ENCODE measurements at regions not wholly inside any gene's neighbourhood (a gene's known extent, or its start where the extent isn't known, plus 50 kb on each side); places are given as distances from the start of the nearest gene placed in this dataset.

DNA sequence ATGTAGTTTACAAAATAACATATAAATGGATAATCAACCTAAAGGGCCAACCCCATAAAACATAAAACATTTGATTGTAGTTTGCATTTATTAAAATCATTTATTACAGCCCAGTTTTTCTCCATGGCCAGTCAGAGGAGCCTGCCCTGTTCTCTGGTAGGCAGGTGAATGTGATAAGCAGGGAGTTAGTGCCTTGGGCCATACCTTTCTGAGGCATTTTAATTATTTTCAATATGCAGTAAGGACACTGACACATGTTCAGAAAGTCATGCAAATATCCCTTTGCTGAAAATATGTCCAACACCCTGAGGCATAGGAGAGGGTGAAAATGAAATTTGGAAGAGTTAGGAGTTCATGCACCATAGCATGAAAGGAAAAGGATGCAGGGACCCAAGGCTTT is 242.6 kb upstream of the EDNRB start:
- no peaks in the 10 kb centered on the region for H3K27me3 ChIP-seq (ENCODE audit: low read depth, low read length)
- no peak overlapping the region for H3K9ac ChIP-seq (ENCODE audit: low read length)
- H2AFZ ChIP-seq (ENCODE audit: low read depth, low read length): no peak overlapping the region
- H3K36me3 ChIP-seq (replicated peaks; ENCODE audit: low read depth, low read length): no peaks in the 10 kb centered on the region
- H3K4me3 ChIP-seq (ENCODE audit: low read length): no peak overlapping the region
- H3K9me3 ChIP-seq (ENCODE audit: insufficient read depth, low read length): no peaks in the 10 kb centered on the region
- no peak overlapping the region for H3K27ac ChIP-seq (ENCODE audit: low read length)
- H3K79me2 ChIP-seq (ENCODE audit: low read length): no peaks in the 10 kb centered on the region
- no peak for TF ChIP-seq EZH2phosphoT487 (IDR thresholded peaks at IDR 0.05; ENCODE audit: low read depth)
- TF ChIP-seq, protein P1, sequence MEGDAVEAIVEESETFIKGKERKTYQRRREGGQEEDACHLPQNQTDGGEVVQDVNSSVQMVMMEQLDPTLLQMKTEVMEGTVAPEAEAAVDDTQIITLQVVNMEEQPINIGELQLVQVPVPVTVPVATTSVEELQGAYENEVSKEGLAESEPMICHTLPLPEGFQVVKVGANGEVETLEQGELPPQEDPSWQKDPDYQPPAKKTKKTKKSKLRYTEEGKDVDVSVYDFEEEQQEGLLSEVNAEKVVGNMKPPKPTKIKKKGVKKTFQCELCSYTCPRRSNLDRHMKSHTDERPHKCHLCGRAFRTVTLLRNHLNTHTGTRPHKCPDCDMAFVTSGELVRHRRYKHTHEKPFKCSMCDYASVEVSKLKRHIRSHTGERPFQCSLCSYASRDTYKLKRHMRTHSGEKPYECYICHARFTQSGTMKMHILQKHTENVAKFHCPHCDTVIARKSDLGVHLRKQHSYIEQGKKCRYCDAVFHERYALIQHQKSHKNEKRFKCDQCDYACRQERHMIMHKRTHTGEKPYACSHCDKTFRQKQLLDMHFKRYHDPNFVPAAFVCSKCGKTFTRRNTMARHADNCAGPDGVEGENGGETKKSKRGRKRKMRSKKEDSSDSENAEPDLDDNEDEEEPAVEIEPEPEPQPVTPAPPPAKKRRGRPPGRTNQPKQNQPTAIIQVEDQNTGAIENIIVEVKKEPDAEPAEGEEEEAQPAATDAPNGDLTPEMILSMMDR (IDR thresholded peaks at IDR 0.05; ENCODE audit: low read depth, low read length): no peak
- no peaks in the 10 kb centered on the region for H4K20me1 ChIP-seq (ENCODE audit: insufficient read depth, low read length)
- H3K4me1 ChIP-seq (ENCODE audit: low read length): peaks cover 6% of the 10 kb centered on the region
- no peak overlapping the region for H3K4me2 ChIP-seq (ENCODE audit: low read length)

DNA sequence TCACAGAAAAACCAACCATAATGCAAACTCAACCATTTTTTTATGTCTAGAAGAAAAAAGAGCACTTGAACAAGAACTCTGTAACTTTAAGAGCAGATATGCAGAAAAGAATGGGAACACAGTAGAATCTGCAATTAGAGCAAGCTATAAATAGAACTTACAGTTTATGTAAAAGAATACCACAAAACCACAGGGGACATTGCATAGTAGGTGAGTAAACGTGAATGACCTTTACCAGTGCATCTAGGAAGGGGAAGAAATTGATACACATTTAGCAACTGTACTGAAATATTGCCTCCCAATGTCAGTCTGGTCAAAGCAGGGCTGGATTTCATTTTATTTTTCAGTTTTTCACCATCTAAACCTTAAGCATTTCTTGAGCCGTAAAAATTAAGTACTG is 242.2 kb upstream of the EDNRB start:
- H4K20me1 ChIP-seq (ENCODE audit: insufficient read depth, low read length): no peaks in the 10 kb centered on the region
- H3K36me3 ChIP-seq (replicated peaks; ENCODE audit: low read depth, low read length): no peaks in the 10 kb centered on the region
- no peaks in the 10 kb centered on the region for H3K9me3 ChIP-seq (ENCODE audit: insufficient read depth, low read length)
- peaks cover 6% of the 10 kb centered on the region for H3K4me1 ChIP-seq (ENCODE audit: low read length)
- H3K4me2 ChIP-seq (ENCODE audit: low read length): peak overlapping the region; percentile 22; the same call in 1 of the 2 replicates
- H2AFZ ChIP-seq (ENCODE audit: low read depth, low read length): no peak overlapping the region
- no peaks in the 10 kb centered on the region for H3K27me3 ChIP-seq (ENCODE audit: low read depth, low read length)
- H3K9ac ChIP-seq (ENCODE audit: low read length): no peak overlapping the region
- no peak for TF ChIP-seq EZH2phosphoT487 (IDR thresholded peaks at IDR 0.05; ENCODE audit: low read depth)
- TF ChIP-seq, protein P1 (IDR thresholded peaks at IDR 0.05; ENCODE audit: low read depth, low read length): no peak
- no peak overlapping the region for H3K4me3 ChIP-seq (ENCODE audit: low read length)
- H3K27ac ChIP-seq (ENCODE audit: low read length): no peak overlapping the region
- H3K79me2 ChIP-seq (ENCODE audit: low read length): no peaks in the 10 kb centered on the region

DNA sequence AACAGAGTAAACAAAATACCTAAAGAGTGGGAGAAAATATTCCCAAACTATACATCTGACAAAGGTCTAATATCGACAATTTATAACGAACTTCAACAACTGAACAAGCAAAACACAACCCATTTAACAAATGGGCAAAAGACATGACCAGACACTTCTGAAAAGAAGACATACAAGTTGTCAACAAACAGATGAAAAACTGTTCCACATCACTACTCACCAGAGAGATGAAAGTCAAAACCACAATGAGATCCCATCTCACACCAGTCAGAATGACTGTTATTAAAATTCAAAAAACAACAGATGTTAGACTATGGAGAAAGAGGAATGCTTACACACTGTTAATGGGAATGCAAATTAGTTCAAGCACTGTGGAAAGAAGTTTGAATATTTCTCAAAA is 233.8 kb upstream of the EDNRB start:
- no peak overlapping the region for H3K4me2 ChIP-seq (ENCODE audit: low read length)
- no peaks in the 10 kb centered on the region for H3K79me2 ChIP-seq (ENCODE audit: low read length)
- no peak for TF ChIP-seq EZH2phosphoT487 (IDR thresholded peaks at IDR 0.05; ENCODE audit: low read depth)
- TF ChIP-seq, protein P1 (IDR thresholded peaks at IDR 0.05; ENCODE audit: low read depth, low read length): no peak
- H3K4me1 ChIP-seq (ENCODE audit: low read length): no peaks in the 10 kb centered on the region
- 0 out of 2 replicates have a peak, but pooled peaks cover 3% of the 10 kb centered on the region for H3K9me3 ChIP-seq (ENCODE audit: insufficient read depth, low read length)
- no peak overlapping the region for H3K4me3 ChIP-seq (ENCODE audit: low read length)
- no peak overlapping the region for H3K27ac ChIP-seq (ENCODE audit: low read length)
- no peak overlapping the region for H3K9ac ChIP-seq (ENCODE audit: low read length)
- H3K27me3 ChIP-seq (ENCODE audit: low read depth, low read length): no peaks in the 10 kb centered on the region
- no peaks in the 10 kb centered on the region for H4K20me1 ChIP-seq (ENCODE audit: insufficient read depth, low read length)
- no peak overlapping the region for H2AFZ ChIP-seq (ENCODE audit: low read depth, low read length)
- no peaks in the 10 kb centered on the region for H3K36me3 ChIP-seq (replicated peaks; ENCODE audit: low read depth, low read length)

DNA sequence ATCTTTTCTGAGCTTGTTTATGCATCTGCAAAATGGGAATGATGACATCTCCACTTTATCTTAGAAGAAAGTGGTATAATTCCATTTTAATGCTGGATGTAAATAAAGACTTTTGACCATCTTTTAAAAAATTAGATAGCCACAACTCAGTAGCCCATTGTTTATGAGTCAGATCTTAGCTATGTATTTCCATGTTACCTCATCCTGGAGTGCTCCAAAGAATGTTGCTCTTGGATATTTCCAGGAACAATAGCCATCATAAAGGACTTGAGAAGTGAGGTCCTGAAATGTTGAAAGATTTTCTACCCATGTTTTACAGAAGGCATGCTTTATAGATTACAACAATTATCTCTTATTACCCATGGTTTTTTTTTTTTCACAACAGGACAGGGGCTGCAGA is 229.3 kb upstream of the EDNRB start:
- no peaks in the 10 kb centered on the region for H4K20me1 ChIP-seq (ENCODE audit: insufficient read depth, low read length)
- no peak overlapping the region for H3K4me3 ChIP-seq (ENCODE audit: low read length)
- H3K4me2 ChIP-seq (ENCODE audit: low read length): no peak overlapping the region
- H2AFZ ChIP-seq (ENCODE audit: low read depth, low read length): no peak overlapping the region
- H3K9me3 ChIP-seq (ENCODE audit: insufficient read depth, low read length): 0 out of 2 replicates have a peak, but pooled peaks cover under 1% of the 10 kb centered on the region
- no peaks in the 10 kb centered on the region for H3K79me2 ChIP-seq (ENCODE audit: low read length)
- H3K4me1 ChIP-seq (ENCODE audit: low read length): no peaks in the 10 kb centered on the region
- no peak overlapping the region for H3K27ac ChIP-seq (ENCODE audit: low read length)
- no peaks in the 10 kb centered on the region for H3K36me3 ChIP-seq (replicated peaks; ENCODE audit: low read depth, low read length)
- H3K27me3 ChIP-seq (ENCODE audit: low read depth, low read length): no peaks in the 10 kb centered on the region
- TF ChIP-seq, protein P1 (IDR thresholded peaks at IDR 0.05; ENCODE audit: low read depth, low read length): no peak
- TF ChIP-seq EZH2phosphoT487 (IDR thresholded peaks at IDR 0.05; ENCODE audit: low read depth): no peak
- no peak overlapping the region for H3K9ac ChIP-seq (ENCODE audit: low read length)
